GM23338 (cell line): ENCODE measurements at regions not wholly inside any gene's neighbourhood (a gene's known extent, or its start where the extent isn't known, plus 50 kb on each side); places are given as distances from the start of the nearest gene placed in this dataset.

Experiments used
- CREB1 ChIP-seq: fragments of 250-450 bp; sonication (Bioruptor Pico); IDR thresholded peaks from 2 replicates; pipeline ENCODE4 v1.5.0; 2020; ENCODE audit warnings: low read depth, mild to moderate bottlenecking, moderate library complexity
- EZH2 ChIP-seq: fragments of 200-600 bp; sonication (generic); IDR thresholded peaks from one replicate; pipeline ENCODE4 v1.8.0; 2017; ENCODE audit warnings: antibody characterized with exemption, mild to moderate bottlenecking, low read depth; ENCODE audit not compliant: unreplicated experiment
- EZH2phosphoT487 ChIP-seq: fragments of 200-600 bp; sonication (generic); IDR thresholded peaks from one replicate; pipeline ENCODE4 v1.8.1; 2018; ENCODE audit warnings: antibody characterized with exemption; ENCODE audit not compliant: unreplicated experiment
- NANOG ChIP-seq: IDR thresholded peaks from 2 replicates; pipeline ENCODE4 v1.6.1; 2016; ENCODE audit warnings: antibody characterized with exemption, borderline replicate concordance
- POLR2AphosphoS5 ChIP-seq: IDR thresholded peaks from 2 replicates; pipeline ENCODE4 v1.6.1; 2016; ENCODE audit warnings: antibody characterized with exemption, low read depth
- ZNF114 ChIP-seq: fragments of 250-450 bp; sonication (Bioruptor Pico); IDR thresholded peaks from 2 replicates; pipeline ENCODE4 v1.5.0; 2020; ENCODE audit warnings: mild to moderate bottlenecking, moderate library complexity
- TF ChIP-seq, protein P1 (sequence below), 2 experiments: fragments of 200-600 bp in 1 of 2; sonication (generic) in 1 of 2; conservative IDR thresholded peaks; 2 replicates each; pipeline versions ENCODE4 v1.5.1 to v1.6.1; 2016 to 2017; ENCODE audit warnings: antibody characterized with exemption in 2 of 2, low read depth in 2 of 2, mild to moderate bottlenecking in 2 of 2, moderate library complexity in 1 of 2
- TF ChIP-seq, protein P2 (sequence below): IDR thresholded peaks from one replicate; pipeline ENCODE4 v1.6.1; 2018; ENCODE audit warnings: antibody characterized with exemption; ENCODE audit not compliant: unreplicated experiment

DNA sequence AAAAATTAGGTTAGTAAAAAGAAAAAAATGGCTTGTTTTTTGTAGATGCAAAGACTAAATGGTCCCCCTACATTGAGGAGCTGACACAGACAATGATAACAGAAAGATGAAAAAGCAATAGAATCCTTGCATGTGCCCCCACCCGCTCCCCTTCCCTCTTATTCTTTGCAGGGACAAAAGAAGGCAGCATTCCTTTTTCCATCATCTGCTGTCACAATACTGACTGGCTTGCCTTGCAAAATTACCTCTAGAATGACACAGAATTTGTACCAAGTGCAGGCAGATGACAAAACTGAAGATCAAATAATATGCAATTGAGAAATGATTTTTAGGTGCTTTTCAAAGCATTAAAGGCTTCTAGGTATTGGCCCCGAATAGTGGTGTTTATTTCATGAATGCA lies 153.1 kb upstream of the AGA start:
- TF ChIP-seq, protein P1, sequence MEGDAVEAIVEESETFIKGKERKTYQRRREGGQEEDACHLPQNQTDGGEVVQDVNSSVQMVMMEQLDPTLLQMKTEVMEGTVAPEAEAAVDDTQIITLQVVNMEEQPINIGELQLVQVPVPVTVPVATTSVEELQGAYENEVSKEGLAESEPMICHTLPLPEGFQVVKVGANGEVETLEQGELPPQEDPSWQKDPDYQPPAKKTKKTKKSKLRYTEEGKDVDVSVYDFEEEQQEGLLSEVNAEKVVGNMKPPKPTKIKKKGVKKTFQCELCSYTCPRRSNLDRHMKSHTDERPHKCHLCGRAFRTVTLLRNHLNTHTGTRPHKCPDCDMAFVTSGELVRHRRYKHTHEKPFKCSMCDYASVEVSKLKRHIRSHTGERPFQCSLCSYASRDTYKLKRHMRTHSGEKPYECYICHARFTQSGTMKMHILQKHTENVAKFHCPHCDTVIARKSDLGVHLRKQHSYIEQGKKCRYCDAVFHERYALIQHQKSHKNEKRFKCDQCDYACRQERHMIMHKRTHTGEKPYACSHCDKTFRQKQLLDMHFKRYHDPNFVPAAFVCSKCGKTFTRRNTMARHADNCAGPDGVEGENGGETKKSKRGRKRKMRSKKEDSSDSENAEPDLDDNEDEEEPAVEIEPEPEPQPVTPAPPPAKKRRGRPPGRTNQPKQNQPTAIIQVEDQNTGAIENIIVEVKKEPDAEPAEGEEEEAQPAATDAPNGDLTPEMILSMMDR (conservative IDR thresholded peaks at IDR 0.05; ENCODE audit: low read depth in 2 of 2) = no peak
- TF ChIP-seq EZH2 (no peak), POLR2AphosphoS5 (no peak), EZH2phosphoT487 (no peak), CREB1 (no peak), ZNF114 (no peak), NANOG (no peak)
- TF ChIP-seq, protein P2, sequence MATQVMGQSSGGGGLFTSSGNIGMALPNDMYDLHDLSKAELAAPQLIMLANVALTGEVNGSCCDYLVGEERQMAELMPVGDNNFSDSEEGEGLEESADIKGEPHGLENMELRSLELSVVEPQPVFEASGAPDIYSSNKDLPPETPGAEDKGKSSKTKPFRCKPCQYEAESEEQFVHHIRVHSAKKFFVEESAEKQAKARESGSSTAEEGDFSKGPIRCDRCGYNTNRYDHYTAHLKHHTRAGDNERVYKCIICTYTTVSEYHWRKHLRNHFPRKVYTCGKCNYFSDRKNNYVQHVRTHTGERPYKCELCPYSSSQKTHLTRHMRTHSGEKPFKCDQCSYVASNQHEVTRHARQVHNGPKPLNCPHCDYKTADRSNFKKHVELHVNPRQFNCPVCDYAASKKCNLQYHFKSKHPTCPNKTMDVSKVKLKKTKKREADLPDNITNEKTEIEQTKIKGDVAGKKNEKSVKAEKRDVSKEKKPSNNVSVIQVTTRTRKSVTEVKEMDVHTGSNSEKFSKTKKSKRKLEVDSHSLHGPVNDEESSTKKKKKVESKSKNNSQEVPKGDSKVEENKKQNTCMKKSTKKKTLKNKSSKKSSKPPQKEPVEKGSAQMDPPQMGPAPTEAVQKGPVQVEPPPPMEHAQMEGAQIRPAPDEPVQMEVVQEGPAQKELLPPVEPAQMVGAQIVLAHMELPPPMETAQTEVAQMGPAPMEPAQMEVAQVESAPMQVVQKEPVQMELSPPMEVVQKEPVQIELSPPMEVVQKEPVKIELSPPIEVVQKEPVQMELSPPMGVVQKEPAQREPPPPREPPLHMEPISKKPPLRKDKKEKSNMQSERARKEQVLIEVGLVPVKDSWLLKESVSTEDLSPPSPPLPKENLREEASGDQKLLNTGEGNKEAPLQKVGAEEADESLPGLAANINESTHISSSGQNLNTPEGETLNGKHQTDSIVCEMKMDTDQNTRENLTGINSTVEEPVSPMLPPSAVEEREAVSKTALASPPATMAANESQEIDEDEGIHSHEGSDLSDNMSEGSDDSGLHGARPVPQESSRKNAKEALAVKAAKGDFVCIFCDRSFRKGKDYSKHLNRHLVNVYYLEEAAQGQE = no peak
